ENCODE measurements at regions not wholly inside any gene's neighbourhood (a gene's known extent, or its start where the extent isn't known, plus 50 kb on each side); places are given as distances from the start of the nearest gene placed in this dataset.

- TF ChIP-seq TEAD4 (IDR thresholded peaks at IDR 0.05; ENCODE audit: low read depth, low read length) (no peak), BCL11A (IDR thresholded peaks at IDR 0.05; ENCODE audit: low read depth in 2 of 2, low read length in 2 of 2) (no peak), JUND (IDR thresholded peaks at IDR 0.05; ENCODE audit: low read length) (no peak), POU5F1 (IDR thresholded peaks at IDR 0.05; ENCODE audit: low read depth, low read length) (no peak), POLR2AphosphoS5 (IDR thresholded peaks at IDR 0.05; ENCODE audit: low read depth, low read length) (no peak)
These were observed 347.9 kb upstream of the STAC start (continued) for GRCh38 chr3:36032180-36033047.

All from H1 (cell line).